H1 (cell line): ENCODE measurements at regions not wholly inside any gene's neighbourhood (a gene's known extent, or its start where the extent isn't known, plus 50 kb on each side); places are given as distances from the start of the nearest gene placed in this dataset.

Experiments
- HDAC6 ChIP-seq: IDR thresholded peaks from one replicate; pipeline ENCODE4 v1.7.1; 2012; ENCODE audit warnings: low read depth, mild to moderate bottlenecking, inconsistent platforms, low read length, moderate library complexity
- JUND ChIP-seq: IDR thresholded peaks from 2 replicates; pipeline ENCODE4 v1.6.1; 2011; ENCODE audit warnings: mild to moderate bottlenecking, improper control_type of control experiment, low read length
- POLR2A ChIP-seq, 2 experiments: IDR thresholded peaks; 1 replicate in 1 of 2; 2 replicates in 1 of 2; pipeline ENCODE4 v1.6.1; 2011; ENCODE audit warnings: low read depth in 2 of 2, low read length in 2 of 2, mild to moderate bottlenecking in 2 of 2; ENCODE audit errors: control extremely low read depth in 1 of 2
- POLR2AphosphoS5 ChIP-seq: IDR thresholded peaks from 2 replicates; pipeline ENCODE4 v1.6.1; 2011; ENCODE audit warnings: low read depth, low read length
- RAD21 ChIP-seq, 2 experiments: IDR thresholded peaks in 1 of 2; conservative IDR thresholded peaks in 1 of 2; 2 replicates each; pipeline ENCODE4 v1.6.1; 2011; ENCODE audit warnings: low read depth in 2 of 2, low read length in 2 of 2, improper control_type of control experiment in 1 of 2, inconsistent platforms in 1 of 2, mild to moderate bottlenecking in 1 of 2, moderate library complexity in 1 of 2
- TAF1 ChIP-seq: IDR thresholded peaks from 2 replicates; pipeline ENCODE4 v1.6.1; 2011; ENCODE audit warnings: mild to moderate bottlenecking, low read depth, low read length
- TEAD4 ChIP-seq: IDR thresholded peaks from 2 replicates; pipeline ENCODE4 v1.6.1; 2012; ENCODE audit warnings: low read depth, low read length, inconsistent platforms, mixed read lengths

DNA sequence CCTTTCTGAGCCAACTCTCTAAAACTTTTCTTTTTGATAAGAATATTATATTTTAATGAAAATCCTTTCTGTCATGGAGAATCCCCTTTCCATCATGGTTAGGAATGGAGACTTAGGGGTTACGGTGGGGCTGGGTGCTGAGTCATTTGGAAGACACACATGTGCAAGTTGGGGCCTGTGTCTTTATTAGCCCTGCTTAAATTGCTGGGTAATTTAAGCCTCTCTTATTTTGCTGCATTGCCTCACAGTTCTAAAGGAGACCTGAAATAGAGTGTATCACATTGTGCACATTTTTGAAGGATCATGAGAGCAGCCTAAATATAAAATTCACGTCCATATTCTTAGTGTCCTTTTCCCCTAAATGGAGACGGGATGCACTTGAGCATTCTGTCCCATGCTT, 61.8 kb upstream of the RBFOX1 start:
- no peak for TF ChIP-seq POLR2A (IDR thresholded peaks at IDR 0.05; ENCODE audit: control extremely low read depth in 1 of 2, low read depth in 2 of 2, low read length in 2 of 2)
- TF ChIP-seq TEAD4 = no peak
- TF ChIP-seq TAF1 = no peak
- TF ChIP-seq HDAC6 = no peak
- TF ChIP-seq RAD21 (IDR thresholded peaks at IDR 0.05 in 1 of 2, conservative IDR thresholded peaks at IDR 0.05 in 1 of 2; ENCODE audit: low read depth in 2 of 2, low read length in 2 of 2) = no peak
- no peak for TF ChIP-seq JUND
- TF ChIP-seq POLR2AphosphoS5 = no peak
